Fibroblast of skin of left biceps (primary cell): ENCODE measurements at regions not wholly inside any gene's neighbourhood (a gene's known extent, or its start where the extent isn't known, plus 50 kb on each side); places are given as distances from the start of the nearest gene placed in this dataset.

ENCODE experiments used
- DNase-seq, 2 experiments: peaks; one replicate each; pipeline ENCODE4 v3.0.0-alpha.2; 2013; ENCODE audit warnings: low read depth in 2 of 2

GRCh38 chr9:135240222-135240621 lies 152.8 kb downstream of the OLFM1 start:
- DNase-seq: no peak

- no peak for DNase-seq
Measured at GRCh38 chr9:135240871-135241311, 153.4 kb downstream of the OLFM1 start.

GRCh38 chr9:135241381-135242048 lies 154.0 kb downstream of the OLFM1 start:
- no peak for DNase-seq

- no peak for DNase-seq
Measured at GRCh38 chr9:135242049-135242396, 154.6 kb downstream of the OLFM1 start.

GRCh38 chr9:135242406-135242805 lies 154.9 kb downstream of the OLFM1 start:
- DNase-seq: no peak

- no peak for DNase-seq
Measured at GRCh38 chr9:135243201-135244190, 156.0 kb downstream of the OLFM1 start.

GRCh38 chr9:135244271-135245221 lies 157.1 kb downstream of the OLFM1 start:
- DNase-seq: no peak

- DNase-seq: no peak
Measured at GRCh38 chr9:135245482-135246247, 158.2 kb downstream of the OLFM1 start.

- no peak for DNase-seq
Measured at GRCh38 chr9:135246248-135247205, 159.1 kb downstream of the OLFM1 start.

- no peak for DNase-seq
Measured at GRCh38 chr9:135247227-135247930, 159.9 kb downstream of the OLFM1 start.

- DNase-seq: no peak
Measured at GRCh38 chr9:135248111-135248510, 160.6 kb downstream of the OLFM1 start.

- no peak for DNase-seq
Measured at GRCh38 chr9:135248721-135249120, 161.3 kb downstream of the OLFM1 start.

- DNase-seq: no peak
Measured at GRCh38 chr9:135249191-135249590, 161.7 kb downstream of the OLFM1 start.

- no peak for DNase-seq
Measured at GRCh38 chr9:135249711-135250110, 162.2 kb downstream of the OLFM1 start.

GRCh38 chr9:135251331-135251761 lies 163.9 kb downstream of the OLFM1 start:
- DNase-seq: no peak

- no peak for DNase-seq
Measured at GRCh38 chr9:135251996-135252760, 164.7 kb downstream of the OLFM1 start.

GRCh38 chr9:135252980-135253304 lies 165.5 kb downstream of the OLFM1 start:
- no peak for DNase-seq

- DNase-seq: no peak
Measured at GRCh38 chr9:135253305-135254004, 166.0 kb downstream of the OLFM1 start.
